NCI-H526 treated with DMSO at 0.1 percent for 48 hours (cell line): ENCODE measurements at regions not wholly inside any gene's neighbourhood (a gene's known extent, or its start where the extent isn't known, plus 50 kb on each side); places are given as distances from the start of the nearest gene placed in this dataset.

Experiments used
- DNase-seq: peaks from one replicate; lab custom pipeline; 2025; lab: John Stamatoyannopoulos, UW

DNA sequence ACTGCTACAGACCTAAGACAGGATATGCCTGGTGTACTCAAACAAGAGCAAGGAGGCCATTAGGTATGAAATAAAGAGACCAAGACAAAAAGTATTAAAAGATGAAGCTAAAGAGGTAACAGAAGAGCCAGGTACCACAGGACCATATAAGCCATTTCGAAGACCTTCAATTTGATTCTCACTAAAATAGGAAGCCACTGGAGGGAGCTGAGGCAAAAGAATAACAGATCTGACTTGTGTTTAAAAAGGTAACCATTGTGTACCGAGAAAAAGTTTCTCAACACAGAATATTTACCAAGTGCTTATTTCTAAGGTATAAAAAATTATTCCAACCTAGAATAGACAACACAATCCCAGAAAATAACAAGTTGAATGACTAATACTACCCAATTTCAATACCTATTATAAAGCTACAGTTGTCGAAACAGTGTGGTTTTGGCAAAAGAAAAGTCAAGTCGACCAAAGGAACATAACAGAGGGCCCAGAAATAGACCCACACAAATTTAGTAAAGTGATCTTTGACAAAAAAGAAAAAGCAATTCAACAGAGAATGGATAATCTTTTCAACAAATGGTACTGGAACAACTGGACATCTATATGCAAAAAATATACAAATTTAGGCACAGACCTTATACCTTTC is 125.3 kb upstream of the DST start:
- no peak for DNase-seq

- no peak for DNase-seq
Measured at GRCh38 chr6:56767435-56767834, 124.7 kb upstream of the DST start.

GRCh38 chr6:56766806-56767178 is 124.1 kb upstream of the DST start:
- DNase-seq, result no peak

DNA sequence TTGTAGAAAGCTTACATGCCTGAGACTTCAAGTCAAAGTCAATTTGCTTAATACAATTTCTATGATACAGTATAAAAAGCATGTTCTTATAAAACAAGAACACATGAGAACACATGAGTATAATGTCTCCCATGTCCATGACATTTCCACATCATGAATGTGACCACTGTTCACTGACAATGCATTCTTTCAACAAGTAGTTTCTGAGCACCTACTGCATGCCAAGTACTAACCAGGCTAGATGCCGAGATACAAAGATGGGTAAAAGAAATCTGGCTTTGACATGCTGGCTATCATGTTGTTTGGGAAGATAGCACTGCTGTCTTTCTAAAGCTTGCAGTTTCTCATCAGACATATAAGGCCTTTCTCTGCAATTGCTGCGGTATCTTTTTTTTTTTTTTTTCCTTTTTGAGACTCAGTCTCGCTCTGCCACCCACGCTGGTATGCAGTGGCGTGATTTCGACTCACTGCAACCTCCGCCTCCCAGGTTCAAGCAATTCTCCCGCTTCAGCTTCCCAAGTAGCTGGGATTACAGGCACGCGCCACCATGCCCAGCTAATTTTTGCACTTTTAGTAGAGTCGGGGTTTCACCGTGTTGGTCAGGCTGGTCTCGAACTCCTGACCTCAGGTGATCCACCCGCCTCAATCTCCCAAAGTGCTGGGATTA is 123.6 kb upstream of the DST start:
- DNase-seq, result no peak

GRCh38 chr6:56765494-56765893 is 122.8 kb upstream of the DST start:
- DNase-seq, result no peak

- no peak for DNase-seq
Measured at GRCh38 chr6:56764081-56764566, 121.4 kb upstream of the DST start.

DNA sequence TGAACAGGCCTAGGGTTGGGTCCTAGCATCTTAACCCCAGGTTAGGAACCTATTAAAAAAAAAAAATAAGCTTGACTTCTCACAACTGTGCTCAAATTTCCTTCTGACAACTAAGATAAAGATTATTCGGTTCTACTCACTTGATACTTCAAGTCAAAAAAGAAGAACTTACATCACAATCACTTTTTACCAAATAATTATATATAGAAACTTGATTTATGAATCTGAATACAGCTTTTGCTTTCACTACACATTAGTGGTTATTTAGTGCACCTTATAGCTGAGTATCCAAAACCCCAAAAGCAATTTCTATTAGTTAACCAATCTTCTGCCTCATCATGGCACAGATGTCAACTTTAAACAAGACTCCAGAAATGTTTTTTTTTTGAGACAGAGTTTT is 119.0 kb upstream of the DST start:
- no peak for DNase-seq

DNA sequence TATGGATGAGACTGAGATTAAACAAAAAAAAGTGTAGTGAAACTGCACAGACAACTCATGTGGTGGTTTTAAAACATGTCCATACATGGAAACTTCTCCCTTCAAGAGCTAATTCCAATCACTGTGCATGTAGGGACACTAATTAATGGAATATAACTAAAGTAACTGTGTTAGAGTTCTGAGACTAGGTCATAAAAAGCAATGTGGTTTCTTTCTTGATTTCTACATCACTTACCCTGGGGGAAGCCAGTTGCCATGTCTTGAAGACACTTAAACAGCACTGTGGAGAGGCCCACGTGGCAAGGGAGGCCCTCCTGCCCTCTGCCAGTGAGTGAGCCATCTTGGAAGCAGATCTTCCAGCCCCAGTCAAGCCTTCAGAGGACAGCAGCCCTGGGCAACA is 118.2 kb upstream of the DST start:
- no peak for DNase-seq

DNA sequence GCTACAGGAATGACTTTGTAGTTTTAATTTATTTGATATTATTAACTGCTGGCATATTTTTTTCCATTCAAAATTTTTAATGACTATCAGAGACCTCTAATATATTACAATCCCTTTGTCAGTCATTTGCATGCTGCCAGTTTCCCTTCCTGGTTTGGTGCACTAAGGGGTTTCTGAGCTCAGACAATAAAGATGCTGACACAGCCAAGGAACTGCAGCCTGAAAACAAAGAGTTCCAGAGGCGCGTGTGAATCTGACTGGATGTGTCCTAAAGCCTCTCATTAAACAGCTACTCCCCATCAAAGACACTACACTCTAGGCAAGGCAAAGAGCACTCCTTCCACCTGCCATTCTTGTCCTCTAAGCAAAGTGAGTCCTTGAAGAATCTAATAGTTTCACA is 116.8 kb upstream of the DST start:
- no peak for DNase-seq

- DNase-seq, result no peak
Measured at GRCh38 chr6:56758553-56758952, 115.9 kb upstream of the DST start.

GRCh38 chr6:56758120-56758519 is 115.4 kb upstream of the DST start:
- DNase-seq, result no peak

DNA sequence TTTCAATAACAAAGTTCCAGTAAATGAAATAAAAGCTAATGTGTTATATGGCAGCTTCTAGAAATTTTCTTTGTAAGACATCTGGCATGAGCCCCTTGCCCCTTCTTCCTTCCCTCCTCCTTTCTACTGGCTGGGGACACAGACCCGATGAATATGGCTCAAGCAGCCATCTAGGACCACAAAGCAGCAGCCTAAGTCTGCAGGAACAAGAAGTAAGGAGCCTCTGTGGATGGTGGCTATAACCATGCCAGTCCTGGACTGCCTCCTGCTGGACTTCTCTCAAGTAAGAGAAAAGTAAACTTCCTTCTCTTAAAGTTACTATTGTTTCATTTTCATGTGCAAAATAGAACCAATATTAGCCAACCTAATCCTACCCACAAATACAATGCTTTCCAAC is 114.9 kb upstream of the DST start:
- DNase-seq, result no peak

DNA sequence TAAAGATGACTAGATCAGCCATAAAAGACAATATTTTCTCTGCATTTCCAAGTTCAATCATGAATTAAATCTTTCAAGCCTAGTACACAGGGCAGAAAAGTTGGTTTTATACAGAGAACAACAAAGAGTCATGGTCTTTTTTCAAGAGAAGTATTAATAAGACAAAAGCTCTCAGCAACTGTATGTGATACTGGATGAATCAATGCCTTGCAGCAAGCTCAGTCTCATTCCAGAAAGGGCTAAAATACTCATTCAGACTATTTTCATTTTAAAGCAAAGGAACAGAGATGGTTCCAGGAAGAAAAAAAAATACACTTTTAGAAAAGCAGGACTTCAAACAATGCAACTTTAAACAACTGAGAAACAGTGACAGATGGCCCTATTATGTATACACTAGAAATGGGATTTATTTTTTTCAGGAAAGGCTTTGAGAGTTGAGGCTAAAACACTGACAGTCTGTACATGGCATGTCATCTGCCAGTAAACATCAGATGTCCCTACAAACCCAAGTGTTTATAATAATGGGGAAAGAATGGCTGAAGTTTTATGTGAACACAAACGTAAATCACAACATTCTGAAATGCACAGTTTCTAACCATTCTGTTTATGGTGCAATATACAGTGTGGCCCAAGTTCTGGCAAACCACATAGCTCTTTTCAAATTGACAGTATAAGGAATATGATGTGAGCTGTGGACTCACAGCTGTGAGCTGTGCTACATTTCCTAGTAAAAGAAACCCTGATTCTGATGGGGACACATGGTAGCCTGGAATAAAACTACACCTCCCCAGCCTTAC is 114.3 kb upstream of the DST start:
- no peak for DNase-seq

GRCh38 chr6:56756219-56756789 is 113.6 kb upstream of the DST start:
- DNase-seq, result no peak

- DNase-seq, result no peak
Measured at GRCh38 chr6:56755040-56755439, 112.4 kb upstream of the DST start.

DNA sequence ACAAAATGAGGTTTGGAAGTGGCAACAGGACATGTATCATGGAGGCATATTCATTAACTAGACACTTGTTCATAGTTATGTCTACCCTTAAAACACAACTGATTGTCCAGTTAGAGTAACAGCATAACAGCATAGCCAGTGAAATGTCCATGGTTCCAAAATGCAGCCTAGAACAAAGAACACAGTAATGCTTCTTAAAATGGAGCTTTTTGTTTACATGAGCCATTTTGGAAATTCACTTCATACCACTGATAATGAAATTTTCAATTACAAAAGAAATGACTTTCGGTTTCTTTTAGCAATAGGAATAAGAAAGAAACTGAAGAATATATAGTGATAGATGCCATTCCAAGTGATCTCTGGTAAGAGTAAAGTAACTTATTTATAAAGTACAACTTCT is 111.1 kb upstream of the DST start:
- no peak for DNase-seq

GRCh38 chr6:56752534-56752933 is 109.8 kb upstream of the DST start:
- no peak for DNase-seq

- no peak for DNase-seq
Measured at GRCh38 chr6:56752009-56752408, 109.3 kb upstream of the DST start.

DNA sequence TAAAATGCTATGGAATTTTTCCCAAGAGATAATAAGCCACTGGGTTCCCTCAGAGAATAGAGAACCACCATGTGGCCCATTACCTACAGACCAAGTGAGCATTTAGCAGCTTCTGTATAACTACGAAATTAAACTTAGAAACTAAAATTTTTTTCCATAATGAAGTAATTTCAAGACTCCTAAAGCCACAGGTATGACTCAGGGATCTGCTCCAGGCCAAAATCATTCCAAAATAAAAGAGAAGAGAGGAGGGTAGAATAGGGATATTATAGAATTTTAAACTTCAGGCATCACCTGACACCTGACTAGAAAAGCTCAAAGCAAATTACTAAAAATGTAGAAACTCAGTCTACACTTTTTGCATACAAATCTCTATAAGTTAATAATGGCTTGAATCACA is 108.9 kb upstream of the DST start:
- DNase-seq, result no peak

DNA sequence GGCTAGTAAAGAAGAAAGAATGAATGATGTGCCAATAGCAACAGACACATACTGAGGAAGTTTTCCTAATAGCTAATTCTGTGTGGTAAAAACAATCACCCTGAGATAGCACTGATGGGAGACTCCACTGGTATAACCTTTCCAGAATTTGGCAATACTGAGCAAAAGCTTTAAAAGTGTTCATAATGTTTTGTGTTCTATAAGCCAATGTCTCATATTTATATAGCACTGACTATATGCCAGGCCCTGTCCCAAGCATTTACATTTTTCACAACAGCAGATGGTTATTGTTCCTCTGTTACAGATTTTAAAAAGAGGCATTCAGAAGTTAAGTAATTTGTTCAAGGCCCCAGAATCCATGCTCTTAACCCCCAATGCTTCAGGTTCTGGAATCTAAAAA is 108.0 kb upstream of the DST start:
- no peak for DNase-seq

DNA sequence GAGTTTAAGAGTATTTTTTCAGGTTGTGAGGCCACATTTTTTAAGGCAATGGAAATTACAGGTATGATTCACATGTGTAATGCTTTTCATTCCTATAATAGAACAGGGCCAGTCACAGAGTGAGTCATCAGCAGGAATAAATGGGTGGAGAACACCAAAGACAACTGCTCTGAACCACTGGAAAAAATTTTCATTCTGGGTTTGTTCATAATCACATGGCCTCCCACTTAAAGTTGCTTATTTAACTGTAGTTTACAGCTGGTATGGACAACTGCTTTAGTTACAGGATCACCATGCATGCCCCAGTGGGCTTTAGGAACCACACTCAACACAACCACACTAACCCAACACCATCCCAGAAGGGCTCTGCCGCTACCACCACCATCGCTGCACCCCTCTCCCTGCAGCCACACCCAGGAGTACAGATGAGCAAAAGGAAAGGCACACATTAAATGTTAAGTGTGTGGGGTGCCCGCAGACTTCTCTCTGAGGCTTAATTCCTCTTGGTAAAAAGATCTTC is 107.0 kb upstream of the DST start:
- no peak for DNase-seq

- DNase-seq, result no peak
Measured at GRCh38 chr6:56746767-56747504, 104.2 kb upstream of the DST start.
